Hematopoietic multipotent progenitor cell treated with erythropoietin and hydrocortisone succinate and interleukin-3 and kit ligand, for 6 days (in vitro differentiated cells): ENCODE measurements at regions not wholly inside any gene's neighbourhood (a gene's known extent, or its start where the extent isn't known, plus 50 kb on each side); places are given as distances from the start of the nearest gene placed in this dataset.
A peak's percentile ranks its signal among the peaks of the same experiment; 100 is the strongest.

Experiments used
- DNase-seq: peaks from one replicate; pipeline ENCODE4 v3.0.0-alpha.2; 2015

DNA sequence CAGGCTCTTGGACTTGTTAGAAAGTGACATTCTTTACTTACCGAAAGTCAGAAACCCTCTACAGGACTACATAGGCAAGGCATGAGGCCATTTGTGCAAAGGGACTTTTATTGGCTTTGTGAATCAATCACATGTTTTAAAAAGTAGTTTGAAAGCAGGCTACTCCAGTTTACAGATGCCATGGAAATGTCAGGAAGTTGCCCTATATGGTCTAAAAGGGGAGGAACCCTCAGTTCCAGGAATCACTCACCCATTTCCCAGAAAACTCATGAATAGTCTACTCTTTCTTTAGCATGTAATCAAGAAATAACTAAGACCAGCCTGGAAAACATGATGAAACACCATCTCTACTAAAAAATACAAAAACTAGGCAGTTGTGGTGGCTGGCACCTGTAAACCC is 51.0 kb upstream of the MKRN3 start:
- no peak for DNase-seq

DNA sequence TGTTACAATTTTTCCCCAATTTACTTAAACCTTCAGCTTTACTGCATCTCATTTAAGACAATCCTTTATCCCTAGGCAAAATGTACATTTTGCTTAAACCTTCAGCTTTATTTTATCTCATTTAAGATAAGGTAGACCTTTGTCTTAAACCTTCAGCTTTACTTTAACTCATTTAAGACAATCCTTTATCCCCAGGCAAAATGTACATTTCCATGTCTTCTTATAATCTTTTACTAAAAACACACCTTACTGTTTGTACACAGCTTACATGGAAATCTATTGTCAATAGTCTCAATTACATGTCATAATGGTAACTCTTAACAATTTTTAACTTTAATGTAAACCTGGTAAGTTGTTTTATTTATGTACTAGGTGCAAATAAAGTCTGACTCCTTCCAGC is 58.7 kb upstream of the MKRN3 start:
- DNase-seq: no peak

DNA sequence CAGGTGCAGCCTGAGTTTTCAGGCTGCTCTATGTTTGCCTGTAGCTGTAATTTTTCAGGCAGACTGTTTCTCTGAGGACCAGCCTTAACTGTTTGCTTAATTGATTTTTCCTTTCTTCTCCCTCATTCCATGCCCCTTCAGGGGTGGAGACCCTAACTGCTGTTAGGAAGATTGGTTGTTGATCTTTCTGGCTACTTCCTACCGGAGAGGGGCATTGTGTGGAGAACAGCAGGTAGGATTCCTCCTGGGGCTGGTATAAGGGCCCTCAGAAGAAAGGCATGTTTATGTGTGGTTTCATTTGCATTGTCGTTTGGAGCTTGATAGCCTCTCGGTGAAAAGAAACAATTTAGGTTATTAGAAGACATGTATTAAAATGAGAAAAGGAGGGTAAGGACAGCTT is 56.9 kb upstream of the GOLGA6L2 start:
- DNase-seq: no peak

DNA sequence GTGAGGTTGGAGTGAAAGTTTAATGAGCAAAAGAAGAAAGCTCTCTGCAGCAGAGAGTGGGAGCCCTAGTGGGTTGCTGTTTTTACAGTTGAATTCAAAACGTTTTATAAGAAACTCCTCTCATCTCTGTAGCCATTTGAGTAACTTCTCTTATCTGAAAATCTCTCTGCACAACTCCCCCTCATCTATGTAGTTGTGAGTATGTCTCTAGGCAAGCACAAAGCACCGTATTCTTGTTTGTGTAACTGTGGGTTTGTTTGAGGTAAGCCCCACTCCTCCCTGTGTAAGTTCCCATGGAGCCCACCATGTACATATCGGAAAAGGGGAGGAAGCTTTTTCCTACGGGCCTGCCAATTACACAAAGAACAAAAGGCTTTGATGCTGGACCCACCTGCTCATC is 56.5 kb upstream of the GOLGA6L2 start:
- no peak for DNase-seq

DNA sequence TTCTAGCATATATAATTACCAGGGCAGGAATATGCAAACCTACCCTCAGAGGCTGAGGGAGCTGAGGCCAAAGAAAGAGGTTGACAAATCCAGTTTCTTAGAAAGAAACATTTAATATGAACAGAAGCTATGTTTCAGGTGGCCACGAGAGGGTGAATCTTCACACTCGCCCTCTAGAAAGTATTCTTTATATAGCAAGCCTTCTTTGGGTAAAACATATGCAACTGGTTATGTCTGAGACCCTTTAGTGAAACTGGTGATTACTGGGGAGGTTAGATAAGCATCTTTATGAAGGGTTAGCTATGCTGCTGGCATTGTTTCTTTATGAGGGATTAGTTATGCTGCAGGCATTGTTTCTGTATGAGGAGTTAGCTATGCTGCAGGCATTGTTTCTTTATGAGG is 50.7 kb upstream of the GOLGA6L2 start:
- peak; percentile 42 for DNase-seq
